Large intestine (tissue), 3 donors: ENCODE measurements at regions not wholly inside any gene's neighbourhood (a gene's known extent, or its start where the extent isn't known, plus 50 kb on each side); places are given as distances from the start of the nearest gene placed in this dataset.

Experiments
- DNase-seq, 2 donors: peaks; one replicate each; pipeline versions ENCODE4 v3.0.0 to v3.0.0-alpha.2; 2013
- H3K27ac ChIP-seq: one replicate; pipeline ENCODE4 v1.5.1; 2013; ENCODE audit warnings: low read length
- H3K27me3 ChIP-seq: 2 replicates; pipeline ENCODE4 v1.6.1; 2013; ENCODE audit warnings: low read length; ENCODE audit not compliant: control insufficient read depth, insufficient read depth
- H3K36me3 ChIP-seq: 2 replicates; pipeline ENCODE4 v1.6.1; 2013; ENCODE audit warnings: low read length; ENCODE audit not compliant: control insufficient read depth, insufficient read depth
- H3K4me1 ChIP-seq: one replicate; pipeline ENCODE4 v1.6.1; 2013; ENCODE audit warnings: low read length; ENCODE audit not compliant: control insufficient read depth, insufficient read depth
- H3K4me3 ChIP-seq: one replicate; pipeline ENCODE4 v1.5.1; 2013; ENCODE audit warnings: low read length
- H3K9me3 ChIP-seq: one replicate; pipeline ENCODE4 v1.6.1; 2013; ENCODE audit warnings: mild to moderate bottlenecking, low read depth, low read length, moderate library complexity; ENCODE audit not compliant: control insufficient read depth
- WGBS: methylation state at CpG from one replicate; pipeline ENCODE4 v1.1.5; 2013; ENCODE audit warnings: low lambda C conversion rate; ENCODE audit not compliant: insufficient coverage; 5-methylcytosine and 5-hydroxymethylcytosine counted together

DNA sequence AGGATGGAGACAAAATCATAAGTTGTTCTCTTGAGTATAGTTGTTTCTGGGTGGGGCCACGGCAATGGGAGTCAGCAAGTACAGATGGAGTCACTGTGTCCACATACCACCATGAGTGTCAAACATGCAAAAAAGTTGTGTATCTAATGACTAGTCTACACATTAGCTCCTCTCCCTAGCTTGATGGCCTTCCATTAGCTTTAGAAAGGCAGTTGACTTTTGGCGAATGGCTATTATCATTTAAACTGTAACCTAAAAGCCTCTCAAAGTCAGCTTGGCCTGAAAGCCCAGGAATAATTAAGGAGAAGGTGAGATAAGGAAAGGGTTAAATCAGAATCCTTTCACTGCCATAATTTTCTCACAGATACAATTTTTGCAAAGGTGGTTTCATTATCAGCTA, 95.5 kb upstream of the MEOX2 start:
- Histone ChIP-seq H3K9me3 (no peaks in the 10 kb centered on the region), H3K27ac (no peak overlapping the region), H3K36me3 (no peaks in the 10 kb centered on the region), H3K27me3 (no peaks in the 10 kb centered on the region), H3K4me3 (no peak overlapping the region), H3K4me1 (no peaks in the 10 kb centered on the region)
- no CpG with 5 or more reads among the region's 2 CpGs for WGBS
- no peak for DNase-seq

DNA sequence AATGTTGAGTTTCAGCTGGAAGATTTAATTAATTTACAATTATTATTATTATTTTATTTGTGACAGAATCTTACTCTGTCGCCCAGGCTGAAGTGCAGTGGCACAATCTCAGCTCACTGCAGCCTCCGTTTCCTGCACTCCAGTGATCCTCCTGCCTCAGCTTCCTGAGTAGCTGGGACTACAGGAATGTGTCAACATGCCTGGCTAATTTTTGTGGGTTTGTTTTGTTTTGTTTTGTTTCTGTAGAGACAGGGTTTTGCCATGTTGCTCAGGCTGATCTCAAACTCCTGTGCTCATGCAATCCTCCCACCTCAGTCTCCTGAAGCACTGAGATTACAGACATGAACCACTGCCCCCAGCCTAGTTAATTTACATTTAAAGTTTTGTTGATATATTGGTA, 93.8 kb upstream of the MEOX2 start:
- H3K4me1 ChIP-seq, result no peaks in the 10 kb centered on the region
- H3K4me3 ChIP-seq, result no peak overlapping the region
- H3K9me3 ChIP-seq, result no peaks in the 10 kb centered on the region
- no peaks in the 10 kb centered on the region for H3K27me3 ChIP-seq
- DNase-seq, result no peak
- H3K36me3 ChIP-seq, result no peaks in the 10 kb centered on the region
- WGBS, result 89% methylated on average over 1 of the region's 2 CpGs
- no peak overlapping the region for H3K27ac ChIP-seq

DNA sequence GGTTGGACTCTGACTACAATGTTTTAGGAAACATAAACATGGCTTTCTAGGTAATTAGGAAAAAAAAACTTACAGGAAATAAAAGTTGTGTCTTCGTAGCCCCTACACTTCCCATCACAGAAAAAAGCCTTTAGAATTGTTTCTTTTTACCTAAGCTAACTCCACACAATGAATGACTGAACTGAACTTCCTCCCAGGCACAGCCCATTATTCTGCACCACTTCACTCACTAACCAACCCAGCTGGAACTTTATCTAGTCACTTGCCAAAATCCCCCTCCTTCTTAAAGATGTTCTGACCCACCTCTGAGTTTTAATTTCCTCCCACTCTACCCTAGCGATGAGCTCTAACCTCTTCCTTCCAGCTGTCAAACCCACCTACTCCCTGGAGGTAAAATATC, 91.7 kb upstream of the MEOX2 start:
- Histone ChIP-seq H3K9me3 (no peaks in the 10 kb centered on the region), H3K36me3 (no peaks in the 10 kb centered on the region), H3K4me3 (no peak overlapping the region), H3K4me1 (no peaks in the 10 kb centered on the region), H3K27ac (no peak overlapping the region), H3K27me3 (no peaks in the 10 kb centered on the region)
- no peak for DNase-seq
- 71% methylated on average over 1 of the region's 2 CpGs for WGBS

DNA sequence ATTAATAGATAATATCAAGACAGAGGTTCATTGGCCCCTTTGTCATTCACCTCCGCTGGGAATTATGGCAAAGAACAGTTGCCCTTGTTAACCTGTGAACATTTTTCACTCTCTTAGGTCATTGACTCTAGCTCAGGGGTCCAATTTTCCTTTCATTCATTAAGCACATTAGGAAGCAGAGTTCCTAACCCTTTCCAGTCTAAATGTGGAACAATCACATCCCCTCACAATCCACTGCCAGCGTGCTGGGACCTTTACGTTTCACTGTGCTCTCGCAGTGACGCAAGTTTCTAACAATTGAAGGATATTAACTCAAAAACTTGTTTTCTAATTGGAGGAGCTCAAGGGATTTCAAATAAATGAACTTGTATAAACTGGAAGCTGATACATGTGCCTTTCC, 79.3 kb upstream of the MEOX2 start:
- no peak overlapping the region for H3K27ac ChIP-seq
- H3K4me3 ChIP-seq, result no peak overlapping the region
- peaks cover 24% of the 10 kb centered on the region for H3K4me1 ChIP-seq
- H3K9me3 ChIP-seq, result peaks cover 6% of the 10 kb centered on the region
- no peaks in the 10 kb centered on the region for H3K36me3 ChIP-seq
- no peaks in the 10 kb centered on the region for H3K27me3 ChIP-seq
- DNase-seq, result peak in 1 of 2 donors; percentile 9
- WGBS, result 50% methylated on average over 1 of the region's 5 CpGs

DNA sequence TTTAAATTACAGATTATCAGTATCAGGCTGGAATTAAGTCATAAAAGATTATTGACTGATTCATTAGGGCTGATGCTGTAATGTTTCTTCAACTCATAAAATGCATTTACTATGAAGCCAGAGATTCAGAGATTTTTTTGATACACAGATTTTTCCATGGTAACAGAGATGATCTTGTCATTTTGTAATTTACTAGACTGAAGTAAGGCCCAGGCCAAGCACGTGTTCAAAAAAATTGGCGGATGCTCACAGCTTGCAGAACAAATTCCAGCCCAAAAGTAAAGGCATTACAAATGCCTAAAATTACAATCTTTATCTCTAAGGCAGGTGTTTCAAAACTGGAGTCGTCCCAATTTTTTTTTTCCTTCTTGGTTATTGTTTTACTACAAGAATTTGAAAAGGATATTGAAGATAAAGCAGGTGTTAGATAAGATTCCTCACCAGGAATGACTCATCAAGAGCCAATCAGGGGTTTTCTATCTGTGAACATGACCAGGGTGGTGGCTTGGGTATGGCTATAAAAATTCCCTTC, 78.4 kb upstream of the MEOX2 start:
- Histone ChIP-seq H3K9me3 (peaks cover 3% of the 10 kb centered on the region), H3K4me1 (peaks cover 24% of the 10 kb centered on the region), H3K27ac (peak overlapping the region; percentile 58), H3K4me3 (no peak overlapping the region), H3K27me3 (no peaks in the 10 kb centered on the region), H3K36me3 (no peaks in the 10 kb centered on the region)
- 17% methylated on average over 1 of the region's 3 CpGs for WGBS
- DNase-seq, result peak in 1 of 2 donors; percentile 61

DNA sequence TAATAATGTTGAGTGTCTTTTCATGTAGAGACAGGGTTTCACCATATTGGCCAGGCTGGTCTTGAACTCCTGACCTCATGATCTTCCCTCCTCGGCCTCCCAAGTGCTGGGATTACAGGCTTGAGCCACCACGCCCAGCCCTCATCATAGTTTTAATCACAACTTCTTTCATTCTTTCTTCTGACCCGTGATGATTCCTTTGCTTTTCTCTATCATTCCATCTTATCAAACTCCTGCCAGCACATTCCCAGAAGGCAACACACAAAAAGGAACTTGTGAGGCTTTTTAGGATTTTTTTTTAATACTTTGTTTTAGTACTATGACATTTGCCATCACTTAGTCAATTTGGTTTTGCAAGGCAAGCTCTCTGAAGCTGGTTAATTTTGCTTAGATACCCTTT, 77.5 kb upstream of the MEOX2 start:
- 10% methylated on average over 1 of the region's 3 CpGs for WGBS
- H3K4me3 ChIP-seq, result no peak overlapping the region
- H3K27me3 ChIP-seq, result no peaks in the 10 kb centered on the region
- peak overlapping the region; percentile 58 for H3K27ac ChIP-seq
- no peak for DNase-seq
- H3K9me3 ChIP-seq, result peaks cover 3% of the 10 kb centered on the region
- peaks cover 24% of the 10 kb centered on the region for H3K4me1 ChIP-seq
- H3K36me3 ChIP-seq, result no peaks in the 10 kb centered on the region

DNA sequence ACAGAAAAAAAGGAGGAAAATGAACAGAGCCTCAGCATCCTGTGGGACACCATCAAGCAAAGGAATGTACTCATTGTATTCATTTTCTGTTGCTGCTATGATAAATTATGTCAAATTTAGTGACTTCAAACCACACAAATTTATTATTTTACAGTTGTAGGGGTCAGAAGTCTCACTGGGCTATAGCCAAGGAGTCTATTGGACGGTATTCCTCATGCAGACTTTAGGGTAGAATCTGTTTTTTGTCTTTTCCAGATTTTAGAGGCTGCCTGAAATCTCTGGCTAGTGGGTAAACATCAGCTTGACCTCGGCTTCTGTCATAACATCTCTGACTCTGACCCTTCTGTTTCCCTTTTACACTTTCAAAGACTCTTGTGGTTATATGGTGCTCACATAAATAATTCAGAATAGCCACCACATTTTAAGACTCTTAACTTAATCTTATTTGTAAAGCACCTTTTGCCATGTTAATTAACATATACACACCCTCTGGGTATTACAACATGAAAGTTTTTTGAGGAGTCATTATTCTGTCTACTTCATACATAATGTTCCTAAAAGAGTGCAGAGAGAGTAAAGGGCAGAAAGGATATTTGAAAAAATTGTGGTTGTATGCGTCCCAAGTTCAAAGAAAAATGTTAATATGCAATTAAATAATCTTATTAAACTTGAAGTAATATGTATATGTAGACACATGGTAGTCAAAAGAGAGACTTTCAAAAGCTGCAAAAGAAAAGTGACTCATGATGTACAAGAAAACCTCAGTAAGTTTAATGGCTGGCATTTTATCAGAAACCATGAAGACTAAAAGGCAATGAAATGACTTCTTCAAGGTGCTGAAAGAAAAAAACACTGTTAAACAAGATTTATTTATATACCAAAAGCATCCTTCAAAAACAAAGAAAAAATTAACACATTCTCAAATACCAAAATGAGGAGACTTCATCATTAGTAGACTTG, 70.8 kb upstream of the MEOX2 start:
- Histone ChIP-seq H3K4me3 (no peak overlapping the region), H3K4me1 (no peaks in the 10 kb centered on the region), H3K27me3 (no peaks in the 10 kb centered on the region), H3K9me3 (no peaks in the 10 kb centered on the region), H3K27ac (no peak overlapping the region), H3K36me3 (no peaks in the 10 kb centered on the region)
- WGBS, result 92% methylated on average over 2 of the region's 3 CpGs
- DNase-seq, result no peak

DNA sequence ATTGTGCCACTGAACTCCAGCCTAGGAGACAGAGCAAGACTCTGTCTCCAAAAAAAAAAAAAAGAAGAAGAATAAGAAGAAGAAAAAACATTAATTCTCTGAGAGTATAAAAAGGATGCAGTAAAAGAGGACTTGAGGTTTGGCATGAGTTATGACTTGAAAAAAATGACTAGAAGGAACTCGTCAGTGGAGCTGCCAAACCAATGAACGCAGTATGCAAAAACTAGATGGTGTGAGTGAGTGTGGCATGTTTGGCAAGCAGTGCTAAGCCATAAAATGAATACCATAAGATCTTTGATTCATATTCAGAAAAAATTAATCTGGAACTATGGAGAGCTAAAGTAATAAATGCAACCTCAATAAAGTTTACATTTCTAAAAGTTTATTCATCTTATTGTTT, 68.6 kb upstream of the MEOX2 start:
- WGBS, result 83% methylated on average over 1 of the region's 2 CpGs

DNA sequence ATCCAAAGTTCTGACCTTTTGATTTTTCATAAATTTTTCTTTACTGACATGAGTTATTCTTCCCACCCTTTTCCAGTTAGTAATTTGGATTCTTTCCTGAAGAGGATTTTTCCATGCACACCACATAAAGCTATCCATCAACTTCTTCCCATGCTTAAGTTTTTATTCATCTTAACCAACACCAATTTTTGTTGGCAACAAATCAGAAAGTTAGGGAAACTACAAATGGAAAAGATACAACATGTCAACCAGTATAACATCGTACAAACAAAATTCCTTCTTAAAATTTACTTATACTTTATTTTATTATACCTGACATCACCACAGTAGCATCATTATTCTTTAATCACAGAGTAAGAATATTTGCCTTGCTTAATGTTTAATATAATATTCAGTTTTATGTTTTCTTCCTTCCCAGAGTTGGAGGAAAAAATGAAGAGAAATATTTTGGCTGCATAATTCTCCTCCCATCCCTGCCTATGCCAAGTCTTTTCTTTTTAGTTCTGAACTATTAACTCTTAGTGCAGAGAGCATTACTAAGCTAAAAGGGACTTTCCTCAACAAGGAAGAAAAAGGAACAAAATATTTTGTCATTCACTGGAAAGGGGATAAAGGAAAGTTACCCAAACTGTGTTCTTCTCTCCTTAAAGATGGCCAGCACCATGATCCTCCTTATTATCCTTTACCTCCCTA, 67.5 kb upstream of the MEOX2 start:
- no peaks in the 10 kb centered on the region for H3K4me1 ChIP-seq
- H3K27ac ChIP-seq, result no peak overlapping the region
- no peaks in the 10 kb centered on the region for H3K36me3 ChIP-seq
- H3K4me3 ChIP-seq, result no peak overlapping the region
- no peak for DNase-seq
- no peaks in the 10 kb centered on the region for H3K9me3 ChIP-seq
- no peaks in the 10 kb centered on the region for H3K27me3 ChIP-seq
- whole genome bisulfite sequencing, result no CpG with 5 or more reads among the region's 1 CpG

More for the DNA sequence above, 68.6 kb upstream of the MEOX2 start:
- Histone ChIP-seq H3K4me3 (no peak overlapping the region), H3K27me3 (no peaks in the 10 kb centered on the region), H3K9me3 (no peaks in the 10 kb centered on the region), H3K27ac (no peak overlapping the region), H3K4me1 (no peaks in the 10 kb centered on the region), H3K36me3 (no peaks in the 10 kb centered on the region)
- no peak for DNase-seq

DNA sequence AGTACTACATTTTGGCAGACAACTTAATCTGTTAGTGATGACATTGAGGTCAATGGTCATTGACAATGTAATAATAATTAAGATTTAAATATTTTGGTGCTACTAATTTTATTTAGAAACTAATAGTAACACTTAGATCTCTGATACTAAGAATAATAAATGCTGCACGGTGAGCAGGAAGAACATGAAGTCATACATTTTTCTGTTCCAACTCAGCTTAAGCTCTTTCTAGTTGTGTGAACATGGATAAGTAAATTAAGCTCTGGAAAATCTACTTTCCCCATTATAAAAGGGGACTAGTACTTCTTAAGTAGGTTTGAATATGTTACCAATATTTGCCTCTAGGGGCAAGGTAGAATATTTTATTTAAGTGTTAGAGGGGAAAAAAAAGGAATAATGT, 65.9 kb upstream of the MEOX2 start:
- Histone ChIP-seq H3K27ac (no peak overlapping the region), H3K36me3 (no peaks in the 10 kb centered on the region), H3K4me1 (no peaks in the 10 kb centered on the region), H3K9me3 (no peaks in the 10 kb centered on the region), H3K27me3 (no peaks in the 10 kb centered on the region), H3K4me3 (no peak overlapping the region)
- 100% methylated on average over 1 of the region's 1 CpG for WGBS
- DNase-seq, result no peak
